MV-4-11 (cell line): ENCODE measurements at regions not wholly inside any gene's neighbourhood (a gene's known extent, or its start where the extent isn't known, plus 50 kb on each side); places are given as distances from the start of the nearest gene placed in this dataset.
"Not testable (repeated sequence)": the region's sequence is repeated elsewhere in the genome, so short reads cannot be mapped to it uniquely, and the experiment has no call there.

Experiments used
- DNase-seq: peaks from one replicate; lab custom pipeline; 2025; lab: John Stamatoyannopoulos, UW

DNA sequence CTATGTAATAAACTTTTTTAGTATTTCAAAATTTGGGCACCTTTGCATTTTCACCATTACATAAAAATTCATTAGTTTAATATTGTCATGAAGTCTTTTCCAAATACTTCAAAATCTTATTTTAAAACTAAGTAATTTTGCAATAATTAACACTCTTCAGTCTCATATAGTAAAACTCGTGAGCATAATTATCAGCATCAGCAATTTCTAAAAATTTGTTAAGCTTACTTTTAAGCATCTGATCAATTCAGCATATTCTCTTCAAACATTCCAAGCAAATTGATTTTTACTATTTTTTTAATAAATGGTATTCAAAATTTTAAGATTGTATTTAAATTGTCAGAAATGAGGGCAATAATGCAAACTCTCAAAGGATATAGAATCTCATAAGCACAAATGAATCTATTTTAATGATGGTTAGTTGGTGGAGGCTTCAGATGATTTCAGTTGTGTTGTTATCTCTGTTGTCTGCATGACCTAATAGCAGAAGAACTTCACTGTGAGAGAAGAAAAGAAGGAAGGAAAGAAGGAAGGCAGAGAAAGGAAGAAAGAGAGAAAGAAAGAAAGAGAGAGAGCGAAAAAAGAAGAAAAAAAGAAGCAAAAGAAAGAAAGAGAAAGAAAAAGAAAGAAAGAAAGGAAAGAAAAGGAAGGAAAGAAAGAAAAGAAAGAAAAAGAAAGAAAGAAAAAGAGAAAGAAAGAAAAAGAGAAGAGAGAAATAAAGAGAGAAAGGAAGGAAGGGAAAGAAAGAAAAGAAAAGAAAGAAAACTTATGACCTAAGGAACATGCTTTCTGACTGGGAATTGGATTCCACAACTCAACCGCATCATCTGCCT lies 860.5 kb downstream of the NCAM2 start:
- DNase-seq = no peak

DNA sequence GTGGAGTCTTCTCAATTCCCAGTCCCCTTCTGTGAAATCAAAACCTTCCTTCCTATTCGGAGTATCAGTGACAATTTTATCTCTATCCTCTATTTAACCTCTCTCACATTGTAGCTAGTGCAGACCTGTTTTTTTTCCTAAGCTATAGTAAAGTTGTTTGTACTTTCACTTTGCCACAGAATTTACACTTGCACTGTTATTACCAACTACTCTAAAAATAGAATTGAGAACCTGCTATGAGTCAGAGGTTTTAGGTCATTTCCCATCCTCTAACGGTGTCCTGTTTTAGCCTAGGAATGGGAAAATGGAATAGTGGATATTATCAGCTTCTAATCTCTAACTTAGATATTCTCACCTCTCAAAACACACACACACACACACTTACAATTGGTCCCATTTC lies 862.7 kb downstream of the NCAM2 start:
- peak; percentile 38 for DNase-seq

DNA sequence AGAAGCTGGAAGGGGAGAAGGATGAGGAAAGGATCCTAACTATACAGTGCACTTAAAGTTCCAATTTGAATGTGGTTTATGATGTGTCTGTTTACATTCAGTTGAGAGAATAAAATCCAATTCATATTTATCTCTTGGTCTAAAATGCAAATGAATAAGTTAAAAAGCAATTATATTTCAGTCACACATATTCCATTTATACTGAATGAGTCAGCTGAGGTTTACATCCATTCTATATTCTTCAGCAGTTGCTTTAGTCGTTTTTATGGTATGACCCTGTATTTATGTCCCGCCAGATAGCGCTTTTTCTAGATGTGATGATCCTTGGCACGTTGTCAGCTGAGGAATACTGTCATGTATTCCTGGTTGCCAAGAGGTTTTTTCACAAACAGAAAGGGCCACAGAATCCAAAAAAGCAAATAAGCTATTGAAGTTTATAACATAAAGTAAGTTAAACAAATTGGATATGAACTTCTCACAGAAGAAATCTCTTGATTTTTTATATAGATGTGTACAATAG lies 866.2 kb downstream of the NCAM2 start:
- no peak for DNase-seq

DNA sequence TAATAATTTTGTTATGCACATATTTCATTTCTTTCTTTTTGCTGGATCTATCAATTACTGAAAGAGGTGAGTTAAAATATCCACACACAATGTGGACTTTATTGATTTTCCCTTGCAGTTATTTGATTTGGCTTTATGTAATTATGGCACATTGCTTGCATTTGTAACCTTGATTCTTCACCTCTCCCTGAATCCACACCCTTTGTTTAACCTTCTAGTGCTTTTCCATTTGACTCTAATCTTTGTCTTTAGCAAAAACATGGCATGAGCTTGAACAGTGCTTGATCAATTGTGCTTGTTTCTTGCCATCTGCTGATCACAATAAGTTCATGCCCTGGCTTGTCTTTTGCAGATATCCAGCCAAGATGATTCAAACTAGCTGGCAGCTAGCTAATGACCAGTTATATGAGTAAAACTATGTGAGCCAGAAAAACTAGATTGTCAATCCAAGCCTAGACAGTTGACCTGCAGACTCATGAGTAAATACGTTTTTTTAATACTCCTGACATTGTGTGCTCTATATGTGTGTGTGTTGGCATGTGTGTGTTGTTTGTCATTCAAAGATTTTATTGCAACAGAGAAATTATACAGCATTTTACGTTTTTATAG lies 899.2 kb downstream of the NCAM2 start:
- no peak for DNase-seq

DNA sequence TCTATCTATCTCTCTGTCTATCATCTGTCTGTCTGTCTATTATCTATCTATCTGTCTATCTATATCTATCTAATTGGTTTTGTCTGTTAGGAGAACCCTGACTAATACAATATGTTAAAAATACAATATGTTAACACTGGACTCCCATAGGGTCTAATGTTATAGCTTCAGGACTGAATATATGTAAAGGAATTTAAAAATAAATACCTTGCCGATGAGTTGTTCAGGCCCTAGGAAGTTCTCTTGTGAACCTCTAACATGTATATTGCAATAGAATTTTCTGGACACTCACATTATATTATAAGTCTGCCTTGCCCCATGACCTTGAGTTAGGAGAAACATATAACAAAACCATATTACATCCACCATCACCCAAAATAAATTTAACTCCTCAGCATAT lies 900.6 kb downstream of the NCAM2 start:
- DNase-seq = no peak

DNA sequence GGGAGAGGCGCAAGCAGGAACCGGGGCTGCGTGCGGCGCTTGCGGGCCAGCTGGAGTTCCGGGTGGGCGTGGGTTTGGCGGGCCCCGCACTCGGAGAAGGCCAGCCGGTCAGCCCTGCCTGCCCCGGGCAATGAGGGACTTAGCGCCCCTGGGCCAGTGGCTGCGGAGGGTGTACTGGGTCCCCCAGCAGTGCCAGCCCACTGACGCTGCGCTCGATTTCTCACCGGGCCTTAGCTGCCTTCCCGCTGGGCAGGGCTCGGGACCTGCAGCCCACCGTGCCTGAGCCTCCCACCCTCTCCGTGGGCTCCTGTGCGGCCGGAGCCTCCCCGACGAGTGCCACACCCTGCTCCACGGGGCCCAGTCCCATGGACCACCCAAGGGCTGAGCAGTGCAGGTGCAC lies 904.2 kb downstream of the NCAM2 start:
- not testable (repeated sequence) for DNase-seq

DNA sequence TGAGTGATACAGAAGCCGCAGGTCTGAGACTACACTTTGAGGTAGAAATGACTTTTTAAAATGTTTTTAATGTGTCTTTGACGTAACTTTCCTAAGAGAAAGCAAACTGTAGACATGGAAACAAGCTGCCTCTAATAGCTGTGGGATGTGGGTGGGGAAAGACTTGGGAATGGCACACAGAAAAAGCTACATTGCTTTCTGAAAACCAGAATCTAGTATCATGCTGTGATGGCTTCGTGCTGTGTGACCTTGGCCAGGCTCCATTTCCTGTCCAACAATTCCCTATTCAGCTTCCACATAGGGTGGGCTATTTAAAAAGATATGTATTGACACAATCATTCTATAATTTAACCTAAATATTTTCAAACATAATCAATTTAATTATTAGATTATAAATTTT lies 909.1 kb downstream of the NCAM2 start:
- no peak for DNase-seq

DNA sequence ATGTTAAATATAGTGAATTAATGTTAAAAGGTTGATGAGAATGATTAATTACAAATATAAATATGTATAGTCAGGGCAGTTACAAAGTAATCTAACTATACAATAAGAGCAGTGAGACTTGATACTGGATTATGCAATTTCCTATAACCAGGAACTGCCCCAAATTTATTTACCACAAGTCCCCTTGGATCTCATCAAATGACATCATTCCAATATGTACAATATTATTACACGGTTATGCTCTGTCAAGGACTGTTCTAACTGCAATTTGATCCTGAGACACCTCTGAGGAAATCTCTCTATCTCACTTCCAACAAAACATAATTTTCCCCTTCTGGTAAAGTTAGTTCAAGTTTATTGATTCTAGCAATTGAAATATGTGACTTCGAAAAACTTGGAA lies 917.6 kb downstream of the NCAM2 start:
- DNase-seq = no peak

DNA sequence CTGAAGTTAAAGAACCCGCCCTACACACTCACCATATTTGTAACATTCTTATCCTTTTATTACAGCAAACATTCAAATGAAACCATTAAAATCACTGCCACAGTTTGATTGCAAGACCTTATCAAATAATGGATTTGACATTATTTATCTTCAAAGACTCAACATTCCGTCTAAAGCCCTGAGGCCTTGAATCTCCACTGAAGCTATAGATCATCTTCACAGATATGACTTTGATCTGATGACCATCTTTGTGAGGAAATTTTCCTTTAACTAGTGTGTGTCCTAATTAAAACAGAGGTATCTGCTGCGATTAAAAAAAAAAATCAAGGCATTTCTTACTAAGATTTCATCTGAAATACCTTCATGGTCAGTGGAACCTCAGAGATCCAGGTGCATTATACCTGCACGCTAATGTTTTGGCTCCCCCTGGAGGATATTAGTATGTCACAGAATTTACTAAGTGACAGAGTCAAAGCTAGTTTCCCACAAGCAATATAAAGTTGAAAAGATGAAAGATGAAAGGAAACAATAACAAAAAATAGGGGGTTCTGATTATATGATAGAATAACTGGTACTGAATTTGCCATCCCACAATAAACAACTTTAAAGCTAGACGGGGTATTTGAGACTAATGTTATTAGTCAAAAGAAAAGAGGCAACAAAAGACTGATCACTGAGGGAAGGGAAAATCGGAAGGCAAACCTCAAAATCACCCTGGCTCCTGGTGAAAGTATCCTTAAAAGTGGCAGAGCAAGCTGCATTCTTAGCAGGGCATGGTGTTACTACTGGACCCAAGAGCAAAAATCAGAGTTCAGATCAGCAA lies 923.4 kb downstream of the NCAM2 start:
- DNase-seq = no peak

DNA sequence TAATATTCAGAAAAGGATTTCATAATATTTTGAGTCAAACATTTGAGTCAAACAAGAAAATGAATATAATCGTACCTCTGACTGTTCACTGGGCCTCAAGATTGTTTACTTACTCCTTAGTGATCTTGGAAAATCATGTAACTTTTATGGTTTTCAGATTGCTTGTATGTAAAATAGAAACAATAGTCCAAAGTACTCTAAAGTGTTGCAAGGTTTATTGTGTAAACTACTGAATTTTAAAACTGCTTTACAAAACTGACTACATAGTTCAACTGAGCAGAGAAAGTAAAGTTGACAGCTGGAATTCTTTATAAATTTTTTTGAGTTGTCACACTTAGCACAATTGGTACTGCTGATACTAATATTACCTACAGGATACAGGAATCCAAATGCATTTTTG lies 931.0 kb downstream of the NCAM2 start:
- no peak for DNase-seq

DNA sequence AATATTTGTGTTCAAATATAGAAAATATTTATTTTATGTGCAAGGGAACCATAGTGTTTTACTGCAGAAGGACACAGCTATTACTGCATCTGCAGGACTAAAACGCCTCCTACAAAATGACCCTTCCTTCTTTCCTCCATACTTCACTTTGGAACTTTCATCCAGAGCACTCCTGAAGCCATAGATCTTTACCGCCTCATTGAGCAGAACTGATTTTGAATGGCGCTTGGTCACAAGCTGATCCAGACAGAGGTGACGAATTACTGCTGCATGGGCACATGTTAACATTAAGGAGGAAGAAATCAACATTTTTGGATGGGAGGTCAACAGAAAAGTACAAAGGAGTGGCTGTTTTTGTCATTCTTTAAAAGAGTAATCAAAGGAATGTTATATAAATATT lies 931.6 kb downstream of the NCAM2 start:
- no peak for DNase-seq

DNA sequence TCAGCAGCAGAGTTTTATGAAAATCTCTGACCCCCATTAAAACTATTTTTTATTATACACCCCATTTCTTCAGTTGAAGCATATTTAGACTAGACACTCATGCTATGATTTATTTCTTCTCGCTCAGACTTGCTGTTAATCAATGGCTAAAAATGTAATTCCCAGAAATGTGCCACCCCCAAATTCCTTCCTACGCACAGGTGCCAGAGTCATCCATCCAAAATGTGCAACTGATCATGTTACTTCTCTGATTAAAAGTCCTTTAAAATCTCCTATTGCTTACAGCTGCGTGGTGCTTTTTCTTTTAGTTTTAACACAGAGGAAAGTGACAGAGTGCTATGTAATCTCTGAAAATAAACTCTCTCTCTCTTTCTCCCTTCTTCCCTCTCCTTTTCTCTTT lies 954.4 kb downstream of the NCAM2 start:
- no peak for DNase-seq

DNA sequence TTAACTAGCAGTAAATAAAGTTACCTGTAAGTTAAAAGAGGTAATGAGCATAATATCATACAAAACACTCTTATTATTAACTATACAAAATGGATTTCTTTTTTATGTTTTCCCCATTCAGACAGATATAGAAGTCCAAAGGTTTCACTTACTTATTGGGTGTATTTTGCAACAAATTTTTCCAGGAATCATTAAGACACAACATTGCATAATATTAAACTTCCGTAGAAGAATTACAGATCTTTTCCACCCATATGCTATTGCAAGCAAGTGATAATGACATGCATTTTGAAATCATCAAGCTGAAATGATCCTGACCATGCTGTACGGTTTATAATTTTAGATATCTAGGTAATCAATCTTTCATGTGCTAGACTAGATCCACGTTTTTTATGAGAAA lies 957.0 kb downstream of the NCAM2 start:
- peak; percentile 77 for DNase-seq

DNA sequence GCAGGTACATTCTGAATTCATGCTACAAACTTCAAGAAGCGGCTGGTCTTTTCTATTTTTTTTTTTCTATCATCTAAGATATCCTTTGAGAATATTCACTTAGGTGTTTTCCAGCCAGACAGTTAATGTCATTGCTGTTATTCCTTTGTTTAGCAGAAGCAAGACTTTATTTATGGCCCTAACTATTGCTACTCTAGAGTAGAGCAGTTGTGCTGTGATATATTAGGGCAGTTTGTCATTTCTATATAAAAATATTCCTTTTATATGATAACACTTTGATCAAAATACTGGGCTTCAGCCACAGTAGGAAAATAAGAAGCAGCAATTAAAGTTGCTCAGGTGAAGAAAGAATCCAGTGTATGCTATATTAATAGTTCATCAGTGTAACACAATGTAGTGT lies 959.3 kb downstream of the NCAM2 start:
- DNase-seq = no peak

DNA sequence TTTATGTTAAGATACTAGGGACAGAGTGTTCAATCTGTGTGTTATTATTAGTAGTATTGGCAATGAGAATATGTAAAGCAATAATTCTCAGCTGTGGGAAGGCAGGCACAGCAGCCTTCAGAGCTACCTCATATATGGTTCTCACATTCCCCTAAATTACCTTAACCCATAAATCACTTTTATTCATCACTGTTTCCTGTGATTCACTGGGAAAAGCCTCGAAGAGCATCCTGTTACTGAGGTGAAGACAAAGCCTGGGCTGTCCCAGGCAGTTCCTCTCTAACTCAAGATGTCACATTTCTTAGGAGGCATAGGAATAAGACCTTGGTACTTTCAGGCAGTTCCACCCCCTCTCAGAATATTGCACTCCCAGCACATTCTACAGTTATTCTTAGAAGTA lies 965.7 kb downstream of the NCAM2 start:
- no peak for DNase-seq

DNA sequence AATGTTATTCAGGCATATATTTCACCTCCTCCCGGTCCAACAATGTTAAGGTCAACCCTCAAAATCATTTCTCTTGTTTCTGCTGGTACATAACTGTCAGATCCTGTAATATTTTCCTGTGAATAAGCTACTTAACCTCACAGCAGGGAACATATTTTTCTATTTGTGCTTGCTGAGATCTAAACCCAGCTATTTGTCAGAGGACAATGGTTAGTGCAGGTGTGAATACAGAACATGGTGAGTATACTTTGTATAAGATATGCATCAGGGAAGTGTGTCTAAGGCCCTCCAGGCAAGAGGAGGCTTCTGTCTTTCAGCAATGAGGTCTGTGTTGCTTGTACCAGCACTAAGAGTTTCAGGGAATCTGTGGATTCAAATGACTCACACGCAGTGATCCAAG lies 970.6 kb downstream of the NCAM2 start:
- DNase-seq = no peak

DNA sequence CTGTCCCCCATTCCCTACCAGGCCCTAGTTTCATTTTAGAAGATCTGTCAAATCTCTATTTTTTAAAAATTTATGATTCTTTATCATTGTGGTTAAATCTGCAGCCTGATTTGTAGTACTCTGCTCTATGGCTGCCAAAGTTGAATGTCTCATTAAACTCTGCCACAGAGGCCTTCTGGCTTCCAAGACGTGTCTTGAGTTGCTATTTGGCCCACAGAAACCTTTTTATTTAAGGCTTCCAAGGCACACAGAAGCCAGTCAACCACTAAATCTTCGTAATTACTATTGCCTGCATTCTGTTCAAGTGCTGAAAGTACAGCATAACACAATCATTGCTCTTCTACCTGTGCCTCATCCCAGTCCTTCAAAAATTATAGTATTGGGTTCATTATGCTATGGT lies 971.0 kb downstream of the NCAM2 start:
- no peak for DNase-seq

DNA sequence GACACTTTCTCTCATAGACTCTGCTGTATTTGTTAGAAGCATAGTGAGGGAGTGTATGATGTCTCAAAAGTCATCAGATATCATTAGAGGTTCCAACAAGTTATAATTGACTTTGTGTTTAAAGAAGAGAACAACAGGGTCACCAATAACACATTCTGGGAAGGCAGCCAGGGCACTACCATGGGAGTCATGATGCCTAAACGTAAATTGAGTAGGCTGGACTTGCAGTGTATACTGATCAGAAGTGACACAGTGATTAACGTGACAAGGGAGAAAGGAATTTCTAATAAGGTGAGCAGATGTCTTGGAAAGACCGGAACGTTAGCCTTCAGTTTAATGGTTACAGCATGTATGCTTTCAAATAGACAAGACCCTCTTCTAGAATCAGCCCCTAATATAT lies 973.2 kb downstream of the NCAM2 start:
- no peak for DNase-seq

DNA sequence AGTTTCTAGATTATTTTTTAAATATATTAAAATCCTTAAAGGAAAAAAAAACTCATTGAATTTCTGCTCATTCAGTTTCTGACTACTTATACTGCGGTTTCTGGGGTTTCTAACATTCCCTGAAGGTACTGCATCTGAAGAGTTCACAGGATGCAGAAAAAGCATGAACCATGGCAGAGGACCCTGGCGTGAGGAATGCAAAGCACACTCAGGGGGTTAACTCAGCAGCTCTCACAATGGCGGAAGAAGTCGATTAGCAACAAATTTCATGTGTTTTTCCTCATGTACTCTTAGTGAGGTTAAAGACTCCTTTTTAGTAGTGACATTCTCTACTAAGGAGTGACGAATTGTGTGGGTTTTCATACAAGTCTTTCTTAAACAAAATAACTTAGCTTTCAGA lies 975.6 kb downstream of the NCAM2 start:
- DNase-seq = no peak

DNA sequence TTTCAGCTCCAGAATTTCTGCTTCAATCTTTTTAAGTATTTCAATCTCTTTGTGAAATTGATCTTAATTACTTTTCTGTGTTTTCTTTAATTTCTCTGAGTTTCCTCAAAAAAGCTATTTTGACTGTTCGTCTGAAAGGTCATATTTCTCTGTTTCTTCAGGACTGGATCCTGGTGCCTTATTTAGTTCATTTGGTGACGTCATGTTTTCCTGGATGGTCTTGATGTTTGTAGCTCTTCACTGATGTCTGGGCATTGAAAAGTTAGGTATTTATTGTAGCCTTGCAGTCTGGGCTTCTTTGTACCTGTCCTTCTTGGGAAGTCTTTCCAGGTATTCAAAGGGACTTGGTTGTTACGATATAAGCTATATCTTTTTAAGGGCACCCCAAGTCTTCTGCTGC lies 998.7 kb downstream of the NCAM2 start:
- no peak for DNase-seq

DNA sequence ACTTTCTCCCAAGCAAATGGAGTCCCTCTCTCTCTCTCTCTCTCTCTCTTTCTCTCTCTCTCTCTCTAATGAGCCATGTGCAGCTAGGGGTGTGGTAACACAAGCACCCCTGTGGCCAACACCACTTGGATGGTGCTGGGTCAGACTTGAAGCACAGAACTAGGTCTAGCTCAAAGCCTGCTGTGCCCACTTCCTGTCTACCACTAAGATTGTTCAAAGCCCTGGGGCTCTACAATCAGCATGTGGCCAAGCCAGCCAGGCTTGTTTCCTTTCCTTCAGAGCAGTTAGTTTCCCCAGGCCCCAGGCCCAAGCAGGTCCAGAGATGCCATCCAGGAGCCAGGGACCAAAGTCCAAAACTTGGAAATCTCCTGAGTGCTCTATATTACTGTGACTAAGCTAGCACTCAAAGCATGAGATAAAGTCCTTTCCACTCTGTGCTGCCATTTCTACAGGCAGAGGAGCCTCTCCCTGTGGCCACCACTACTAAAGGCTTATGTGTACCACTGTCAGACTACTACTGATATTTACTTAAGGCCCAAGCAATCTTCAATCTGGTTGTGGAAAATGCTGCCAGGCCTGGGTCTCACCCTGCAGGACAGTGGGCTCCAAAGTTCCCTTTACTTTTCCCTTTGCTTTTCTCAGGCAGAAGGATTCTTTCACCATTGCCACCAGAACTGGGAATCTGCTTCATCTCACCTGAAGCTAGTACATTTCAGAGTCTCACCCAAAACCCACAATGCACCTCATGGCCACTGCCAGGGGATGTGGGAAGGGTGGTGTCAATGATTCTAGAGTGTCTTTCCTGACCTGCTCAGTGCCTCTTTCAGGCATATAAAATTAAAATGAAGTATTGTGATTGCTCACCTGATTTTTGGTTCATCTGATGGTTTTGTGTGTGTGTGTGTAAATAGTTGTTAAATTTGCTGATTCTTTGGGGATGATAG lies 999.5 kb downstream of the NCAM2 start:
- peak; percentile 24 for DNase-seq

DNA sequence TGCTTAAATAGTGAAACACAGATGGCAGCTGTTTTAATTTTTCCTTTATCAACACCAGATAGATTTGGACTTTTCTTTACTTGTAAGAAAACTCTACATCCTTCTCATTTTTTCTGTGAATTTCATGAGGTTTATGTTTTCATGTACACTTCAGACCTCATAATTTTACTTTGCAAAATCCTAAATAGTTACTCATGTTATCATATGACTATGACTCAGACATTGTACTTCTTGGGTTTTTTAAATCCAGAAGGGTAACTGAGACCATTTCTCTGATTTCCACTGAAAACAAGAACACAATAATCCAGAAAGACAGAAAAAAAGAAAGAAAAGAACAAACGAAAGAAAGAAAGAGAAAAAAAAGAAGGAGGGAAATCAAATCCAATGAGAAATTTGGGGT lies 1021.6 kb downstream of the NCAM2 start:
- DNase-seq = no peak
